ENCODE measurements at regions not wholly inside any gene's neighbourhood (a gene's known extent, or its start where the extent isn't known, plus 50 kb on each side); places are given as distances from the start of the nearest gene placed in this dataset.
A peak's percentile ranks its signal among the peaks of the same experiment; 100 is the strongest.
"Not testable (repeated sequence)": the region's sequence is repeated elsewhere in the genome, so short reads cannot be mapped to it uniquely, and the experiment has no call there.

DNA sequence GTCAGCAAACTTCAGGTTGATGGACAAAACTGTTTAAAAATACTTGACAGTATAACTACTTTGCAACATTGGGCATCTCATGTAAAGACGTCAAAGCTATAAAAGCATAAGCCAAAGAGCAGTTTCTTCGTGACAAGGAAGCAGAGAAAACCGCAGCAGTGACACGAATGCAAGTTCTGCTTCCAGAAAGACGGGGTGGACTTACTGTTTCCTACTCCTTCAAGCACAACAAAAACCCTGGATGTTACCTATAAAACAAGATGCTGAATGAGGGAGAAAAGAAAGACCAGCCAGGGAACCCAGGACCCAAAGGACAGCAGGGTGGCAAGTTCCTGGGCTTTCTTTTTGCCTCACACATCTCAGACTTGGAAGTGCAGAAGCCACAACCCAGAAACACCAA is 98.0 kb downstream of the DLL1 start:
- no peak for DNase-seq

DNA sequence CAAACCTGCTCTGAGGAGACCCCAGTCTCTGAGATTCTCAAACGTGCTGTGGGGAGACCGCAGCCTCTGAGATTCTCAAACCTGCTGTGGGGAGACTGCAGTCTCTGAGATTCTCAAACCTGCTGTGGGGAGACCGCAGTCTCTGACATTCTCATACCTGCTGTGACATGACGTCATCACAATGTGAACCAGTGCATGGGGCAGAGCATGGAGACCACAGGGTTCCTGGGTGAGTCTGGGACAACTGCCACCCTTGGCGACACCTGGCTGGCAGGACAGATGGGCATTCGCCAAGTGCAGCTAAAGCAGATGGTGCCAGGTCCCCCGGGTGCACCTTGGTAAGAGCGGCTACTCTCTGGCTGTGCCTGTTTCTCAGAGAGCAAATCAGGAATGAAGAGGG is 98.8 kb downstream of the DLL1 start:
- DNase-seq, result not testable (repeated sequence)

DNA sequence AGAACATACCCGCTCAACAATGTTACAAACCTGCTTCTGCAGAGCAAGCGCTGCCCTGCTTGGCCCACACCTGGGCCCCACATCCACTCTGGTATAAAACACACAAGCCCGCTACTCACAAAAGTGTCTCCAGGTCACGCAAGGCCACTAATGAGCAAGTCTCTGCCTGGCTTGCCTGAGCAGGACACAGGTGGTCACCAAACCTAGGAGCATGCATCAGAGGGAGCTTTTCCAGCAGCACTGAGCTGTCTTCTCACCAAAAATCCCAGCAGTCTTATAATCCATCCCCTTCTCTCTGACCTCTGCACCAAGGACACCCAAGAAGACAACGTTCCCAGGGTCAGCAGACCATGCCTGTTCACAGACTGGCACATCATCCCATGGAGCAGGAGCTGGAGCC is 100.8 kb downstream of the DLL1 start:
- DNase-seq, result no peak

DNA sequence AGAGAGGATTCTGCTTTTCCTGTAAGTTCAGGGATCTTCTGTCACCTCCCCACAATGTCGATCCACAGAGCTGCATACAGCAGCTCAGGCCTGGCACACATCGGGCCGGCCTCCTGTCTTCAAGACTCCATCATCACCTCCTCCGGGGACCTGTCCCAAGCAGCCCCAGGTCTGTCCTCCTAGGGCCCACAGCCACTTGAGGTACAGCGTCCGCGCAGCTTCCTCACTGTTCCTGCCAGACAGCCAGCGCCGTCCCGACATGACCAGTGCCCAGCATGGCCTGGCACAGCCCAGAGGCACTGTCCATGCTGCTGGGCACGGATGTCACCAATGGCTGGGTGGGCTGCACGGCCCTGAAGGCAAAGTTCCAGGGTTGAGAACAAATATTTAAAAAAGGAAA is 101.6 kb downstream of the DLL1 start:
- no peak for DNase-seq

DNA sequence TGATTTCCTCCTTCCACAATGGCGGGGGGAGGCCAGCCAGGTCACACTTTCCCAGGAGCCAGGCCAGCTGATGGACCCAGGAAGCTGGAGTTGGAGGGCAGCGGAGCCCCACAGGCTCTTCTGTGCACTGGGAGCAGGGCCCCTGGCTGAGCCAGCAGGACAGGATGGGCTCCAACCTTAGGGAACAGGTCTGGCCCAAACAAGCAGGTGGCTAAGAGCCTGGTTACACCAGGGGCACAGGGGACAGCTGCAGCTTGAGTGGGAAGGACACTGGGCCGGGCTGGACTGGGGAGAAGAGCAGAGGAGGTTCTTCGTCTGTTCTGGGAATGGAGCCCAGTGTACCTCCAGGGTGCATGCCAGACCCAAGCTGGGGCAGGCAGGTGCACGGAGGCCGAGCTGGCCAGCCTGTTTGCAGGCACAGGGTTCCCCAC is 102.3 kb downstream of the DLL1 start:
- DNase-seq, result no peak

GRCh38 chr6:170187669-170188566 is 103.0 kb downstream of the DLL1 start:
- DNase-seq, result no peak

DNA sequence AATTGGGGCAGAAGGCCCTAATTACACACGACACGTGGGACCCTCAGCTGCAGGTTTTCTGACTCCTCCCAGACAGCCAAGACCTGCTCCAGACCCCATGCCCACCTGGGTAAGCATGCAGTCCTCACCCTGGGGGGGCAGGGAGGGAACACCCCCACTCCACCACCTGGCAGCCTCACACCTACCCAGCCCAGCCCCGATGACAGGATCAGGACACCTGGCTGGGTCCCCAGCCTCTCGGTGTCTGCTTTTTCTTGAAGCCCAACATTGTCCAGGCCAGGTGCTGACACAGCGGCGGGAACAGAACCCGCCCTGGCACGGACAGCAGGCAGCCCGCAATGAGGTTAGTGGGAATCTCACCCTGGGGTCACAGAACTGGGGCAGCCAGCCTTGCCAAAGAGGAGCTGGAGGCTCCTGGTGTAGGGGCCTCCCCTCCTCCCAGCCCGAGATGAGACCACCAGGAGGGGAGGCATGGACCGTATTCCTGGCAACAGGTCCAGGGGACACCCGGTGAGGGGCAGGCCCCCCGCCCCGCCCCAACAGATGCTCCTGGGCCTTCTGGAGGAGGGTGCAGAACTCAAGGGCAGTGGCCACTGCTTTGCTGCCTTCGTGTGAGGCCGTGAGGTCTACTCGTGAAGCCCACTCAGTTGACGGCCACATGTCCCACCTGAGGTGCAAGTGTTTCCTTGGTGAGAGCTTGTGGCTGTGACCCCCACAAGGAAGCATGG is 103.8 kb downstream of the DLL1 start:
- no peak for DNase-seq

GRCh38 chr6:170186006-170186935 is 104.6 kb downstream of the DLL1 start:
- peak; percentile 31 for DNase-seq

DNA sequence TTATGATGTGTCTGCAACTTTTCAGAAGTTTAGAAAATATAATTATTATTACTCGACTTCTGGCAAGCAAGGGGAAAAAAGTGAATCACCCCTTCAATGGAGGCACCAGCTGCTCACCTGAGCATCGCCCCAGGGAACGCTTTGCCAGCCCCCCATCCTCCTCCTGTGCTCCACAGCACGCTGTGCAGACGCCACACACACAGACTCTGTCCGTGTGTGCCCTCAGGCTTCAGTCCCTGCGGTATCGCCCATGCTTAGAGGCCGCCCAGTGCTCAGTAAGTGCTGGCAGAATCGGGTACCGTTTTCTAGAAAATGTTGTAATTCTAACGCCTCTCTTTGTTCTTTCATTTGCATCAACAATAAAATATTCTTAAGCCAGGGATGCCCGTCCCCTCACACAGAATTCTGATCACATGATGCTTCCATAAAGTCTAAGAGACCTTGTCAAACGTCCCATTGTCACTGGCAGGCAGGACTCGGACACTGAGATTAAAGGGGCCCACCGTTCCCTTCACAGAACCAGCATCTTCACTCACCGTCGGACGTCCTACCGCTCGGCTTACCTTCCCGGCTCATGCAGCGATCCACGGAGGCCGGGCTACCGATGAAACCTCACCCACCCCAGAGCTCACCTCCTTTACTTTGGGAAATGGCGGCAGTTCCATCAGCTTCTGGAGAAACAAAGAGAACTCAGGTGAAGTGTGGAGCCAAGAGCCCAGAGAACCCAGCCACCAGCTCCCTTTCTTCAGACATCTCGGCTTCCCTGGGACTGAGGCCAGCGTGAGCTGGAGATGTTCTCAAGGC is 105.5 kb downstream of the DLL1 start:
- DNase-seq, result no peak

GRCh38 chr6:170184316-170184715 is 106.6 kb downstream of the DLL1 start:
- no peak for DNase-seq

DNA sequence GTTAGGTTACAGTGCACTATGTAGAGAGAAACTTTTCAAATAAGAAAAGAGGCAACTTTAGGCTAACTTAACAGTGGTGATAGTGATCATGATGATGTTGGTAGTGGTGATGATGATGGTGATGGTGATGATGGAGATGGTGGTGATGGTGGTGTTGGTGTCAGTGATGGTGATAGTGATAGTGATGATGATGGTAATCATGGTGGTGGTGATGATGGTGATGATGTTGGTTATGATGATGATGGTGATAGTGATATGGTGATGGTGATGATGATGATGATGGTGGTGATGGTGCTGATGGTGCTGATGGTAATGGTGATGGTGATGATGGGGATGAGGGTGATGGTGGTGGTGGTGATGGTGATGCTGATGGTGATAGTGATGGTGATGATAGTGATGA is 107.4 kb downstream of the DLL1 start:
- no peak for DNase-seq

- no peak for DNase-seq
These were observed 108.1 kb downstream of the DLL1 start for GRCh38 chr6:170182781-170183120.

DNA sequence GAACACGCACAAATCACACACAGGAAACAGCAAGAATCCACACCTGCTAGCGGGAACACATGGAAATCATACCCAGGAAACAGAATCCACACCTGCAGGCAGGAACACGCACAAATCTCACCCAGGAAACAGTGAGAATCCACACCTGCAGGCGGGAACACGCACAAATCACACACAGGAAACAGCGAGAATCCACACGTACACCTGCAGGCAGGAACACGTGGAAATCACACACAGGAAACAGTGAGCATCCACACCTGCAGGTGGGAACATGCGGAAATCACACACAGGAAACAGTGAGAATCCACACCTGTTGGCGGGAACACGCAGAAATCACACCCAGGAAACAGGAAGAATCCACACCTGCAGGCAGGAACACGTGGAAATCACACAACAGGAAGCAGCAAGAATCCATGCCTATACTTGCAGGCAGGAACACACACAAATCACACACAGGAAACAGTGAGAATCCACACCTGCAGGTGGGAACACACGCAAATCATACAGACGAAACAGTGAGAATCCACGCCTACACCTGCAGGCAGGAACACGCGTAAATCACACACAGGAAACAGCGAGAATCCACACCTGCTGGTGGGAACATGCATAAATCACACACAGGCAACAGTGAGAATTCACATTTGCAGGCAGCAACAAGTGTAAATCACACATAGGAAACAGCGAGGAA is 108.6 kb downstream of the DLL1 start:
- DNase-seq, result no peak

- DNase-seq, result no peak
These were observed 109.6 kb downstream of the DLL1 start for GRCh38 chr6:170181338-170181690.

DNA sequence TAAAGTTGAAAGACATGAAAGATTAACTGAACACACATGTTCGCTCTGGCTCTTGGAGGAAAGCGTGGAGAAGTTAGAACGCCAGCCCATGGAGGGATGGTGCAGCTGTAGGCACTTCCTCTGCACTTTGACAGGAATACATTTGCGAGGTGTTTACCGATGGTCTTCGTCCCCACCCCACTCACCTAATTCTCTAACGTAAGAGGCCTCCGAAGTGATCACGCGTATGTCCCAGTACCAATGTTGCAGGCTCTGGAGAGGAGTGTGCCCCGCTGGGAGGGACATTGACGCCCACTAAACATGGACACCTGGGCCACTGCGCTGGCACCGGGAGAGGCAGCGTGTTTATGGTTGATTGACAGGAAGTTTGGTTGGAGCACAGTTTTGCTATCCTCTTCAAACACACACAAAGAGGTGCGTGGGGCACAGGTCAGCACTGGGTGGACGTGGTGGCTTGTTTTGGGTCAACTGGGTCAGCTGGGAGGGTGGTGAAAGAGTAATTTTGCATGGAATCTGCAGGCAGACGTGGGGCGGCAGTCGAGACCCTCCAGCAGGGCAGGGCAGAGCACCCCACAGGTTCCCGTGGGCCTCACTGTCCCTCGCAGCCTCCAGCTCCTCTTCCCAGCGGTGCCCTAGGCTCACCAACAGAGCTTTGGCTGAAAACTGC is 110.1 kb downstream of the DLL1 start:
- no peak for DNase-seq

GRCh38 chr6:170179616-170180324 is 111.1 kb downstream of the DLL1 start:
- DNase-seq, result peak; percentile 73

DNA sequence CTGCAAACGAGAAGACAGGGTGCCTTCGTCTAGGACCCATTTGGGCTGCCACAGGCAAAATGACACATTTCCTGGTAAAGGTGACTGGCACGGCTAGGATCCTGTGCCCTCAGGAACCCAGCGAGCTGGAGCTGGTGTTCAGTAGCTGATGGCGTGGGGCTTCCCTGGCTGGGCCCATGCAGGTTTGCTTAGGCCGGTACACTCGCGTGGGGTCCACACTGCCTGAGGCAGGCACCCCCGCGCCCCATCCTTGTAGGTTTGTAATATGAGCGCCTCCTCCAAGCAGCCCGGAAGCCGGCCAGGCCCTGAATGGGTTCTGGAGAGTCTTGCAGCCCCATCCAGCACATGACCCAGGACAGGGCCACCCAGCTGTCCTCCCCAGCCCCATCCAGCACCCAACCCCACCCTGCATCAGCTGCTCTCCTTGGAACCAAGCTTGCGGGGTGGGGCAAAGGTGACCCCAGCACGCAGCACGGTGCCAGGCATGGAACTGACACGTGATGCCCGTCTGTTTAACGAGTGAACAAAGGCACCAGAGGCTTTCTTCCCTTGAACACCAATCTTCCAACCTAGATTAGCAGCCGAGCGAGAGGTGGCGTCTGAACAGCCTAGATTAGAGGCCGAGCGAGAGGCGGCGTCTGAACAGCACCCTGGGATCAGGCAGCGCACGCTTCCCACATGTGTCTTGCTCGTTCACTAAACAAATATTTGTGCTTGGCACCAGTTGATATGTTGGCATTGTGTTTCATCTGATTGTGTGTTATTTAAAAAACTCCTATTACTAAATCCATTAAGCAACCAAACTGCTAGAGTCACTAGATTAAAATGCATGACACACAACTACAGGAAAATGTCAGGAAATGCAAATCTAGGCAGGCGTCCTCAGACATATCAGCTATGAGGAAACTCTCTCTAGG is 112.1 kb downstream of the DLL1 start:
- peak; percentile 96 for DNase-seq

- peak; percentile 70 for DNase-seq
These were observed 112.9 kb downstream of the DLL1 start for GRCh38 chr6:170177772-170178560.
